IMR-90 (cell line): ENCODE measurements at regions not wholly inside any gene's neighbourhood (a gene's known extent, or its start where the extent isn't known, plus 50 kb on each side); places are given as distances from the start of the nearest gene placed in this dataset.

Experiments
- ATAC-seq: fragments of 200-7000 bp; cut with Tn5 transposase; 2 replicates; pipeline ENCODE4 v1.9.1; 2020; ENCODE audit warnings: low read depth, mild to moderate bottlenecking, moderate library complexity
- BruUV-seq: library from RNA; stranded (reverse); fragments of 400-500 nt; replicated peaks from 2 replicates; lab custom pipeline; 2021; lab: Mats Ljungman, UMichigan
- CTCF ChIA-PET: fragments of 300-600 bp; formaldehyde crosslinking; extraction: SDS; loops from one replicate; lab custom pipeline; 2021; ENCODE audit warnings: antibody characterized with exemption; lab: Yijun Ruan, JAX
- POLR2A ChIA-PET: fragments of 300-600 bp; sonication (Branson Sonifier 250); formaldehyde crosslinking; loops from one replicate; lab custom pipeline; 2022; ENCODE audit warnings: antibody characterized with exemption; ENCODE audit not compliant: unreplicated experiment; lab: Charles Lee
- DNase-seq: peaks from one replicate; pipeline ENCODE4 v3.0.0; 2013
- H2AFZ ChIP-seq: replicated peaks from 2 replicates; pipeline ENCODE3; 2013; ENCODE audit warnings: low read length, mild to moderate bottlenecking; ENCODE audit not compliant: poor library complexity
- H2AK5ac ChIP-seq: 2 replicates; pipeline ENCODE4 v1.6.1; 2013; ENCODE audit warnings: low read depth, low read length, inconsistent platforms
- H2AK9ac ChIP-seq: replicated peaks from 2 replicates; pipeline ENCODE3; 2013; ENCODE audit warnings: mild to moderate bottlenecking, low read depth, low read length, moderate library complexity; ENCODE audit not compliant: poor library complexity
- H2BK120ac ChIP-seq: 2 replicates; pipeline ENCODE4 v1.6.1; 2013; ENCODE audit warnings: low read depth, low read length, inconsistent platforms
- H2BK15ac ChIP-seq: 3 replicates; pipeline ENCODE4 v1.6.1; 2013; ENCODE audit warnings: low read depth, low read length, inconsistent platforms
- H2BK20ac ChIP-seq: 2 replicates; pipeline ENCODE4 v1.6.1; 2013; ENCODE audit warnings: low read depth, mild to moderate bottlenecking, inconsistent platforms, low read length, moderate library complexity
- H2BK5ac ChIP-seq: 2 replicates; pipeline ENCODE4 v1.6.1; 2013; ENCODE audit warnings: mild to moderate bottlenecking, low read depth, low read length, inconsistent platforms; ENCODE audit not compliant: poor library complexity, severe bottlenecking
- H3K14ac ChIP-seq: replicated peaks from 2 replicates; pipeline ENCODE4 v1.6.1; 2013; ENCODE audit warnings: low read depth, low read length, inconsistent platforms
- H3K18ac ChIP-seq: 2 replicates; pipeline ENCODE4 v1.6.1; 2013; ENCODE audit warnings: low read depth, low read length, control low read depth
- H3K23ac ChIP-seq: 2 replicates; pipeline ENCODE4 v1.6.1; 2013; ENCODE audit warnings: low read depth, low read length, inconsistent platforms
- H3K27ac ChIP-seq: 2 replicates; pipeline ENCODE4 v1.5.1; 2013; ENCODE audit warnings: mild to moderate bottlenecking, control low read depth, low read length; ENCODE audit not compliant: insufficient read depth
- H3K27me3 ChIP-seq: 2 replicates; pipeline ENCODE4 v1.6.1; 2013; ENCODE audit warnings: low read length; ENCODE audit not compliant: control insufficient read depth, insufficient read depth
- H3K36me3 ChIP-seq: 2 replicates; pipeline ENCODE4 v1.6.1; 2013; ENCODE audit warnings: low read length, mixed read lengths; ENCODE audit not compliant: control insufficient read depth, insufficient read depth
- H3K4ac ChIP-seq: 2 replicates; pipeline ENCODE4 v1.6.1; 2013; ENCODE audit warnings: low read depth, low read length, inconsistent platforms
- H3K4me1 ChIP-seq: 2 replicates; pipeline ENCODE4 v1.6.1; 2013; ENCODE audit warnings: low read length, mixed read lengths; ENCODE audit not compliant: control insufficient read depth, insufficient read depth
- H3K4me2 ChIP-seq: 2 replicates; pipeline ENCODE4 v1.6.1; 2013; ENCODE audit warnings: low read depth, mild to moderate bottlenecking, control low read depth, low read length, moderate library complexity
- H3K4me3 ChIP-seq: 2 replicates; pipeline ENCODE4 v1.5.1; 2013; ENCODE audit warnings: low read depth, mild to moderate bottlenecking, control low read depth, low read length, moderate library complexity; ENCODE audit not compliant: insufficient read depth
- H3K56ac ChIP-seq: 2 replicates; pipeline ENCODE4 v1.6.1; 2013; ENCODE audit warnings: low read length, inconsistent platforms; ENCODE audit not compliant: insufficient read depth; ENCODE audit errors: extremely low read depth
- H3K79me1 ChIP-seq, 2 experiments: 2 replicates each; pipeline ENCODE4 v1.6.1; 2013; ENCODE audit warnings: low read length in 2 of 2, inconsistent platforms in 1 of 2, low read depth in 1 of 2
- H3K9ac ChIP-seq: 2 replicates; pipeline ENCODE4 v1.6.1; 2013; ENCODE audit warnings: low read depth, low read length, control low read depth
- H3K9me1 ChIP-seq: 2 replicates; pipeline ENCODE4 v1.6.1; 2013; ENCODE audit warnings: low read length, inconsistent platforms; ENCODE audit not compliant: insufficient read depth
- H3K9me3 ChIP-seq: 2 replicates; pipeline ENCODE4 v1.6.1; 2013; ENCODE audit warnings: low read length; ENCODE audit not compliant: control insufficient read depth, insufficient read depth
- H4K20me1 ChIP-seq: 2 replicates; pipeline ENCODE4 v1.6.1; 2013; ENCODE audit warnings: low read length, inconsistent platforms; ENCODE audit not compliant: insufficient read depth
- H4K5ac ChIP-seq: 2 replicates; pipeline ENCODE4 v1.6.1; 2013; ENCODE audit warnings: mild to moderate bottlenecking, low read depth, low read length, control low read depth
- H4K8ac ChIP-seq, 2 experiments: 2 replicates each; pipeline ENCODE4 v1.6.1; 2013; ENCODE audit warnings: low read depth in 2 of 2, low read length in 2 of 2, control low read depth in 1 of 2, inconsistent platforms in 1 of 2
- H4K91ac ChIP-seq: 2 replicates; pipeline ENCODE4 v1.6.1; 2013; ENCODE audit warnings: low read depth, low read length, inconsistent platforms; ENCODE audit not compliant: insufficient read depth
- FOS ChIP-seq: fragments of 150-350 bp; IDR thresholded peaks from 2 replicates; pipeline ENCODE4 v1.6.1; 2016; ENCODE audit warnings: low read depth, low read length
- WGBS, 2 experiments: methylation state at CpG; one replicate each; pipeline versions ENCODE4 v1.1.5 to v1.1.7; 2013; ENCODE audit warnings: missing lambda C conversion rate in 2 of 2; ENCODE audit not compliant: insufficient read length in 1 of 2; ENCODE audit errors: extremely low coverage in 2 of 2; 5-methylcytosine and 5-hydroxymethylcytosine counted together
- dilution Hi-C: fragments of 300-500 bp; cut with HindIII; formaldehyde crosslinking; loops from one replicate; pipeline ENCODE4 v1.14.3; 2018; ENCODE audit warnings: low sequenced_read_pairs; ENCODE audit not compliant: unreplicated experiment
- in situ Hi-C: fragments of 300-500 bp; cut with MboI; formaldehyde crosslinking; loops from 3 replicates; pipeline ENCODE4 v1.14.3; 2019; ENCODE audit warnings: low sequenced_read_pairs, inconsistent platforms, mixed read lengths
- intact Hi-C: fragments of 100-400 bp; cut with micrococcal nuclease; formaldehyde crosslinking; loops from 2 replicates; pipeline ENCODE4 v1.10.0; 2022

DNA sequence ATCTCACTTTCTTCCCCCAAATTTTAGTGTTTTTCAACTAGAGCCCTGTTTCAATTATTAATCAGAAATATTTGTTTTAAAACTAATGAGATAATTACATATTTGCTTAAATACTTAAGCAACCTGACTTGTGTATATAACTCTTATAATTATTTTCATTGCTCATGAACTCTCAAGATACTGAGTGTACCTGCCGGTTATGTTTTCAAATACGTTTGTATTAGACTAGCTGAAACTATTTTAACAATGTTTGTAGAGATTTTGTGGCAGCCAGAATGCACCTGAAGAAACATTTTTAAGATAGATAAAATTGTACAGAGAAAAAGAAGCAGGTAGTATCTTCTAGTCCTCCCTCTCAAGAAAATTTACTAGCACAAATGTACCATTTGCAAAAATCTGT lies 140.6 kb upstream of the CXADR start:
- no peak overlapping the region for H2AK5ac ChIP-seq
- CTCF ChIA-PET = no interaction called here
- no TSS peak for BruUV-seq
- ATAC-seq (no peak), DNase-seq (no peak)
- H3K27ac ChIP-seq = no peak overlapping the region
- H4K91ac ChIP-seq = no peak overlapping the region
- intact Hi-C loops = no loop called here
- H3K4me2 ChIP-seq = no peak overlapping the region
- no CpG with 5 or more reads among the region's 2 CpGs for WGBS, 2 experiments
- no peak overlapping the region for H2BK5ac ChIP-seq
- H3K14ac ChIP-seq = no peak overlapping the region
- POLR2A ChIA-PET = no interaction called here
- H3K9ac ChIP-seq = no peak overlapping the region
- no peak overlapping the region for H3K23ac ChIP-seq
- no peak overlapping the region for H2BK120ac ChIP-seq
- no peak overlapping the region for H2AK9ac ChIP-seq
- TF ChIP-seq FOS = no peak
- no peak overlapping the region for H2BK20ac ChIP-seq
- no peak overlapping the region for H3K18ac ChIP-seq
- no peaks in the 10 kb centered on the region for H3K36me3 ChIP-seq
- H3K56ac ChIP-seq = no peak overlapping the region
- dilution Hi-C loops = no loop called here
- no peak overlapping the region for H2AFZ ChIP-seq
- peaks cover 2% of the 10 kb centered on the region; the same call in 1 of the 2 replicates for H3K9me1 ChIP-seq
- no peaks in the 10 kb centered on the region for H3K9me3 ChIP-seq
- H2BK15ac ChIP-seq = no peak overlapping the region
- no peak overlapping the region for H3K4ac ChIP-seq
- H3K4me1 ChIP-seq = peaks cover 2% of the 10 kb centered on the region; the same call in 1 of the 2 replicates
- no peak overlapping the region for H4K5ac ChIP-seq
- in situ Hi-C loops = no loop called here
- H4K20me1 ChIP-seq = no peaks in the 10 kb centered on the region
- no peaks in the 10 kb centered on the region for H3K79me1 ChIP-seq
- H3K27me3 ChIP-seq = no peaks in the 10 kb centered on the region
- no peak overlapping the region for H3K4me3 ChIP-seq
- no peak overlapping the region for H4K8ac ChIP-seq
